GM23338 (cell line): ENCODE measurements at regions not wholly inside any gene's neighbourhood (a gene's known extent, or its start where the extent isn't known, plus 50 kb on each side); places are given as distances from the start of the nearest gene placed in this dataset.

Experiments
- ATAC-seq: fragments of 200-7000 bp; cut with Tn5 transposase; 3 replicates; pipeline ENCODE4 v1.9.1; 2020
- DNase-seq: peaks from one replicate; pipeline ENCODE4 v3.0.0-alpha.2; 2015; ENCODE audit warnings: low spot score
- H2AFZ ChIP-seq: fragments of 200-600 bp; sonication (generic); 2 replicates; pipeline ENCODE4 v1.8.0; 2016; ENCODE audit warnings: antibody characterized with exemption, mild to moderate bottlenecking, moderate library complexity
- H3F3A ChIP-seq: fragments of 200-600 bp; sonication (generic); replicated peaks from 2 replicates; pipeline ENCODE4 v1.8.0; 2017; ENCODE audit warnings: antibody characterized with exemption, mixed run types, low read depth
- H3K27ac ChIP-seq: fragments of 200-600 bp; sonication (generic); 2 replicates; pipeline ENCODE4 v1.6.1; 2016; ENCODE audit warnings: low read depth
- H3K27me3 ChIP-seq: fragments of 200-600 bp; sonication (generic); 2 replicates; pipeline ENCODE4 v1.8.0; 2016; ENCODE audit warnings: mild to moderate bottlenecking, mixed run types, moderate library complexity; ENCODE audit not compliant: insufficient read depth
- H3K36me3 ChIP-seq: fragments of 200-600 bp; sonication (generic); 2 replicates; pipeline ENCODE4 v1.8.0; 2016; ENCODE audit warnings: mild to moderate bottlenecking; ENCODE audit not compliant: insufficient read depth
- H3K4me1 ChIP-seq: fragments of 200-600 bp; sonication (generic); 2 replicates; pipeline ENCODE4 v1.8.0; 2016; ENCODE audit warnings: mild to moderate bottlenecking, moderate library complexity; ENCODE audit not compliant: insufficient read depth
- H3K4me2 ChIP-seq: fragments of 200-600 bp; sonication (generic); 2 replicates; pipeline ENCODE4 v1.7.1; 2017; ENCODE audit warnings: mixed run types
- H3K4me3 ChIP-seq: fragments of 200-600 bp; sonication (generic); 2 replicates; pipeline ENCODE4 v1.6.1; 2016; ENCODE audit warnings: mixed run types
- H3K79me2 ChIP-seq: fragments of 200-600 bp; sonication (generic); replicated peaks from 2 replicates; pipeline ENCODE4 v1.8.0; 2017; ENCODE audit warnings: mild to moderate bottlenecking; ENCODE audit not compliant: insufficient read depth
- H3K9me2 ChIP-seq: fragments of 200-600 bp; sonication (generic); 2 replicates; pipeline ENCODE4 v1.8.0; 2017; ENCODE audit not compliant: insufficient read depth
- H4K20me1 ChIP-seq: fragments of 200-600 bp; sonication (generic); replicated peaks from 2 replicates; pipeline ENCODE4 v1.8.0; 2017; ENCODE audit warnings: mild to moderate bottlenecking; ENCODE audit not compliant: insufficient read depth
- H3K27ac Mint-ChIP-seq: 2 replicates; pipeline ENCODE4 v1.8.0; 2020; ENCODE audit warnings: inconsistent platforms, mild to moderate bottlenecking, moderate library complexity, mixed read lengths
- H3K27me3 Mint-ChIP-seq: 3 replicates; pipeline ENCODE4 v1.8.0; 2022; ENCODE audit warnings: low read depth, mild to moderate bottlenecking, moderate library complexity, mixed read lengths, inconsistent platforms; ENCODE audit not compliant: insufficient read depth, poor library complexity
- H3K36me3 Mint-ChIP-seq: 3 replicates; pipeline ENCODE4 v1.8.0; 2021; ENCODE audit warnings: low read depth, mild to moderate bottlenecking, inconsistent platforms, moderate library complexity, mixed read lengths
- H3K4me1 Mint-ChIP-seq: 3 replicates; pipeline ENCODE4 v1.8.0; 2020; ENCODE audit warnings: mild to moderate bottlenecking, inconsistent platforms, mixed read lengths
- H3K4me3 Mint-ChIP-seq: 3 replicates; pipeline ENCODE4 v1.8.0; 2021; ENCODE audit warnings: moderate library complexity, mild to moderate bottlenecking, inconsistent platforms, mixed read lengths
- H3K9me3 Mint-ChIP-seq: 3 replicates; pipeline ENCODE4 v1.8.0; 2020; ENCODE audit warnings: moderate library complexity, mild to moderate bottlenecking, inconsistent platforms, mixed read lengths
- CREB1 ChIP-seq: fragments of 250-450 bp; sonication (Bioruptor Pico); IDR thresholded peaks from 2 replicates; pipeline ENCODE4 v1.5.0; 2020; ENCODE audit warnings: low read depth, mild to moderate bottlenecking, moderate library complexity
- ETS1 ChIP-seq: IDR thresholded peaks from 2 replicates; pipeline ENCODE4 v1.6.1; 2016; ENCODE audit warnings: antibody characterized with exemption
- EZH2 ChIP-seq: fragments of 200-600 bp; sonication (generic); IDR thresholded peaks from one replicate; pipeline ENCODE4 v1.8.0; 2017; ENCODE audit warnings: antibody characterized with exemption, mild to moderate bottlenecking, low read depth; ENCODE audit not compliant: unreplicated experiment
- EZH2phosphoT487 ChIP-seq: fragments of 200-600 bp; sonication (generic); IDR thresholded peaks from one replicate; pipeline ENCODE4 v1.8.1; 2018; ENCODE audit warnings: antibody characterized with exemption; ENCODE audit not compliant: unreplicated experiment
- JUNB ChIP-seq: IDR thresholded peaks from one replicate; pipeline ENCODE4 v1.6.1; 2016; ENCODE audit warnings: antibody characterized with exemption; ENCODE audit not compliant: unreplicated experiment
- ZNF331 ChIP-seq: fragments of 250-450 bp; sonication (Bioruptor Pico); IDR thresholded peaks from 2 replicates; pipeline ENCODE4 v1.5.0; 2020; ENCODE audit warnings: low read depth, mild to moderate bottlenecking, moderate library complexity
- ZNF462 ChIP-seq: fragments of 250-450 bp; sonication (Bioruptor Pico); IDR thresholded peaks from 2 replicates; pipeline ENCODE4 v1.5.0; 2020; ENCODE audit warnings: mild to moderate bottlenecking, moderate library complexity
- TF ChIP-seq, protein P1 (sequence below), 2 experiments: fragments of 200-600 bp in 1 of 2; sonication (generic) in 1 of 2; conservative IDR thresholded peaks; 2 replicates each; pipeline versions ENCODE4 v1.5.1 to v1.6.1; 2016 to 2017; ENCODE audit warnings: antibody characterized with exemption in 2 of 2, low read depth in 2 of 2, mild to moderate bottlenecking in 2 of 2, moderate library complexity in 1 of 2

- no peak for TF ChIP-seq ZNF462 (CRISPR knock-in tag)
- TF ChIP-seq, protein P1, sequence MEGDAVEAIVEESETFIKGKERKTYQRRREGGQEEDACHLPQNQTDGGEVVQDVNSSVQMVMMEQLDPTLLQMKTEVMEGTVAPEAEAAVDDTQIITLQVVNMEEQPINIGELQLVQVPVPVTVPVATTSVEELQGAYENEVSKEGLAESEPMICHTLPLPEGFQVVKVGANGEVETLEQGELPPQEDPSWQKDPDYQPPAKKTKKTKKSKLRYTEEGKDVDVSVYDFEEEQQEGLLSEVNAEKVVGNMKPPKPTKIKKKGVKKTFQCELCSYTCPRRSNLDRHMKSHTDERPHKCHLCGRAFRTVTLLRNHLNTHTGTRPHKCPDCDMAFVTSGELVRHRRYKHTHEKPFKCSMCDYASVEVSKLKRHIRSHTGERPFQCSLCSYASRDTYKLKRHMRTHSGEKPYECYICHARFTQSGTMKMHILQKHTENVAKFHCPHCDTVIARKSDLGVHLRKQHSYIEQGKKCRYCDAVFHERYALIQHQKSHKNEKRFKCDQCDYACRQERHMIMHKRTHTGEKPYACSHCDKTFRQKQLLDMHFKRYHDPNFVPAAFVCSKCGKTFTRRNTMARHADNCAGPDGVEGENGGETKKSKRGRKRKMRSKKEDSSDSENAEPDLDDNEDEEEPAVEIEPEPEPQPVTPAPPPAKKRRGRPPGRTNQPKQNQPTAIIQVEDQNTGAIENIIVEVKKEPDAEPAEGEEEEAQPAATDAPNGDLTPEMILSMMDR (conservative IDR thresholded peaks at IDR 0.05; ENCODE audit: low read depth in 2 of 2), result no peak
- TF ChIP-seq ZNF331 (CRISPR knock-in tag), result no peak
Measured at GRCh38 chr3:66715806-66716205, 215.0 kb upstream of the LRIG1 start (continued).

DNA sequence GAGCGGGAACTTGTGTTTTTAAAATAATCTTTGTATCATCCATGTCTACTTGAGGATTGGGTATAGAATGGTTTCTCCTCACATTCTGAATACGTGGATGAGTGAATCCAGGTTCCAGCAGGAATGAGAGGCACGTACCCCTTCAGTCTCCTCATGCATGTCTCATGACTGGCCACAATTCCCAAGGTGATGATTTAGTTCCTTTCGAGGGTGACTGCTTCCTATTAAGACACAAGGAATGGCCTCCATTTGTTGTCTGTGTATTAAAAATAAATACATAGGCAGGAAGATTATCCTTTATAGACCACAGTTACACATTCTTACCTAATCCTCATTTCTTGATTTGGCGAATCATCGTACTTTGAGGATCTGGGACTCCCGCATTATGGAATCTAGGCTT, 217.0 kb upstream of the LRIG1 start:
- Histone ChIP-seq H3K27ac (no peak overlapping the region), H3F3A (no peaks in the 10 kb centered on the region), H4K20me1 (no peaks in the 10 kb centered on the region), H3K4me2 (no peak overlapping the region), H3K36me3 (no peaks in the 10 kb centered on the region), H3K27me3 (no peaks in the 10 kb centered on the region), H3K9me2 (peaks cover 20% of the 10 kb centered on the region; the same call in 1 of the 2 replicates), H3K4me3 (no peak overlapping the region), H2AFZ (no peak overlapping the region), H3K79me2 (no peaks in the 10 kb centered on the region), H3K4me1 (peaks cover 10% of the 10 kb centered on the region; the same call in 1 of the 2 replicates)
- no peaks in the 10 kb centered on the region for H3K36me3 Mint-ChIP-seq
- no peak overlapping the region for H3K4me3 Mint-ChIP-seq
- no peaks in the 10 kb centered on the region; the same call in 2 of the 3 replicates for H3K9me3 Mint-ChIP-seq
- no peak overlapping the region for H3K27ac Mint-ChIP-seq
- no peak for DNase-seq
- ATAC-seq, result no peak
- H3K4me1 Mint-ChIP-seq, result peaks cover 11% of the 10 kb centered on the region
- H3K27me3 Mint-ChIP-seq, result peaks cover 3% of the 10 kb centered on the region
- no peak for TF ChIP-seq ETS1
- TF ChIP-seq EZH2, result no peak
- TF ChIP-seq JUNB, result no peak
- no peak for TF ChIP-seq EZH2phosphoT487
- no peak for TF ChIP-seq CREB1 (CRISPR knock-in tag)
- TF ChIP-seq ZNF331 (CRISPR knock-in tag), result no peak
